ENCODE measurements at regions not wholly inside any gene's neighbourhood (a gene's known extent, or its start where the extent isn't known, plus 50 kb on each side); places are given as distances from the start of the nearest gene placed in this dataset.

DNA sequence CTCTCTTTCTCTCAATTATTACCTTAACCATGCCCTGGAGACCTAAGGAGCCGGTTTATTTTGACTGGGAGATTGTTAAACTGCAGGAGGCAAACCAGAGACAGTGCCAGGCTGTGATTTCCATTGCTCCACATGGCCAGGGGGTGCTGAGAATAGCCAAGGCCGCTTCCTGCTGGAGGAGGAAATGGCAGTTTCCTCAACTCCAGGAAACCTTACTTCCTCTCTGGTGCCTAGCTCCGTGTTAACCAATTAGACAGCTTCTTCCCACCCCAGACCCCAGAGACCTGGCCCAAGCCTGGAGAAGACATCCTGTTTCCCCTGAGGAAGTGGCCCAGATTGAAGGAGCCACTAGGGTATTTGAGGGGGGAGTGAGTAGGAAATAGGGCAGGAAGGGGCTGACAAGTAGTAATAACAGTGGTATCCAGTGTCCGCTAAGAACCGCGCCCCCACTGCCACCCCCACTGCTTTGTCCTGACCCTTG lies 161.2 kb downstream of the PLPP3 start:
- peak in 1 of 2 donors; percentile 40 for DNase-seq (ENCODE audit: low read depth in 2 of 2)

DNA sequence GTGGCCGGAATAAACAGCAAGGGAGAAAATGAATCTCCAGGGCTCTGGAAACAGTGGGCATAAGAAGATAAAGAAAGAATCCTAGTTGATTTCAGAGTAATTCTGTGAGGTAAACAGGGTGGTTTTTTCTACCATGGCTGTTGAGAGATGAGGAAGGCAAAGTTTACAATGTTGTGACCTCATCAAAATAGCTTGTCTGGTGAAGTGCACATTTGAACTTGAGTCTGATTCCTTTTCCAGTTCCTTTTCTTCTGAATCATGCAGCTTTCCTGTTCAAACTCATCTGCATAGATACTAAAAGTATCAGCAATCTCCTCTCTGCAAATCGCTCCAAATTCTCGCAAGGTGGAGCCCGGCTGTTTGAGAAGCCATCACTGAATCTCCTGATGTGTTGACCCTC lies 161.7 kb downstream of the PLPP3 start:
- peak; percentile 20 to 68 for DNase-seq (ENCODE audit: low read depth in 2 of 2)

DNA sequence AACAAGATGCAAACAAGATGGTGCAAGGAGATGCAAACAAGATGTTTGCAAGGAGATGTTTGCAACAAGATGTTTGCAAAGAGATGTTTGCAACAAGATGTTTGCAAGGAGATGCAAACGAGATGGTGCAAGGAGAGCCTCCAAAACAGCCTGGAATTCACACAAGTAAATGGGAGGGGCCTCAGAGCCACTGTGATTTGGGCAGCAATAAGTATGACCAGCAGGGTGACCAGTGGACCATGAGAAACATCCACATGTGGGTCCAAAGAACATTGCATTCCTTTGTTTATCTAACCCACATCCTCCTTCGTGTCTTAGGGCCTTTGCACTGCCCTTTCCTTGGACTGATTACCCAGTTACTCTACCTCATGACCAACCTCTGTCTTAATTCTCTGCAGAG lies 162.9 kb downstream of the PLPP3 start:
- DNase-seq (ENCODE audit: low read depth in 2 of 2): peak; percentile 36 to 63

DNA sequence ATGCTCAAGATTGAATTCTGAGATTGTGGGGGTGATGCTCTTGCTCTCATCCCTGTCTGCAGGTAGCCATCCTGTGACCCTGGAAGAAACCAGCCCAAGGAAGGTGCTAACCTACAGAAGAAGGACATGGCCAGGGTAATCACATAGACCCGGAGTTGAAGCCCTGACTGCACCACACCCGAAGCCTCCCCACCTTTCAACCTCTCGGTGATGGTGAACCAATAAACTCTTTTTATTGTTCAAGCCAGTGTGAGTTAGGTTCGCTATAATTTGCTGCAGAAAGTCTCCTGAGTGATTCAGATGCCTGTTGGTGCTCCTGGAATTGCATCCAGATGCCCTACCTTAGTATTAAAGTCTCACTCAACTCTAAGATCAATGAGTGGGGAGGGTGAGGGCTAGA lies 163.6 kb downstream of the PLPP3 start:
- DNase-seq (ENCODE audit: low read depth in 2 of 2): no peak

DNA sequence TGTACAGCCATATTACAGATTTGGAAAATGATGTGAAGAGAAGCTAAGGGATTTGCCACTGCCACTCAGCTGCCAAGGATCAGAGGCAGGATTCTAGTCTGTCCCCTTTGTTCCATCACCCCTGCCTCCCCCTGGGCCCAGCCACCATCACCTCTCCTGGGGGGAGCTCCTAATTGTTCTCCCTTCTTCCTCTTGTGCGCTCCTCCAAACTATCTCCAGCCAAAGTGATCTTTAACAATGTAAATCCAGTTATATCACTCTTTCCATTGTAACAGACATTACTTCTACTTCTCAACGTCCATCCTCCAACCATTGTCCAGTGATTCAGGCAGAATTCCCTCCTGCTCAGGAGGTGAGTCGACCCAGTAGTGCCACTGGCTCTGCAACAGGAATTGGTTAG lies 164.1 kb downstream of the PLPP3 start:
- no peak for DNase-seq (ENCODE audit: low read depth in 2 of 2)

DNA sequence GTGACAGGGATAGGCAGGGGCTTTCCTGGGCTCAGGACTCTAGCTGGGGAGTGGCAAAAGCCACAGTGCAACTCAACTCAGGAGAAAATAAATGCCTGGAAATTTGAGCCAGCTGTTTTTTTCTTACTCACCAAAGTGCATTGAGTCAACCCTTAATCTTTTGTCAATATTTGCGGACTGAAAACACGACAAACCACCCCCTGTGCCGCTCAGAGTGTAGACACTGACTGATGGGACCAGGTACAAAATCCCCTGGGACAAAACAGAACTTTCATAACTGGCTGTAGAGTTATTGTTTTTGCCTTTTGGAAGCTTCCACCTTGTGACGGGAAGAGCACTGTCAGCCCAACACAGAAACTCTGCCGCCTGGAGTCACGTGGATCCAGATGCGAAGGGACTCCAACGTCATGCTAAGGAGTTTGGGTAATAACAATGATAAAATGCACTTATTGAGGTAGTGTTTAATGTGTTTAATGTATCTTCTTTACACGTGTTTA lies 164.6 kb downstream of the PLPP3 start:
- peak in 1 of 2 donors; percentile 61 for DNase-seq (ENCODE audit: low read depth in 2 of 2)

DNA sequence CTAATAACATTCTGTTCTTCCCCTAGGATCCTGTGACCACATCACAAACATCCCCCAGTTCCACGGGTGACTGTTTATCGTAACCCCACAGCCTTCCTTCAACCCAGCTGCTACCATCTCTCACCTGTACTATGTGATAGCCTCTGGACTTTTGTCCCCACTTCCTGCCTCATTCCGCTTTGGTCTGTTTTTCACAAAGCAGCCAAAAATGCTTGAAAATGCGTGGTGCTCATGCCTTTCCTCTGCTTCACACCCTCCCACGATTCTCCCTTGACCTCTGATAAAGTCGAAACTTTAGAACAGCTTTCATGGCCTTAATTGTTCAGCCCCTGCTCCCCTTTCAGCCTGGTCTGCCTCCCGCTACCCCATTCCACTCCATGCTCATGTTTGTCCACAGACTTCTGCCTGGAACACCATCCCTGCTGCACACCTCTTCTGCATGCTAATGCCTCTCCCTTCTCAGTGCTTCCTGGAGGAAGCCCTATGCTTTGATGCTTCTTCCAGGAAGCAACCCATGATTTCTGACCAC lies 165.6 kb downstream of the PLPP3 start:
- DNase-seq (ENCODE audit: low read depth in 2 of 2): peak in 1 of 2 donors; percentile 59

DNA sequence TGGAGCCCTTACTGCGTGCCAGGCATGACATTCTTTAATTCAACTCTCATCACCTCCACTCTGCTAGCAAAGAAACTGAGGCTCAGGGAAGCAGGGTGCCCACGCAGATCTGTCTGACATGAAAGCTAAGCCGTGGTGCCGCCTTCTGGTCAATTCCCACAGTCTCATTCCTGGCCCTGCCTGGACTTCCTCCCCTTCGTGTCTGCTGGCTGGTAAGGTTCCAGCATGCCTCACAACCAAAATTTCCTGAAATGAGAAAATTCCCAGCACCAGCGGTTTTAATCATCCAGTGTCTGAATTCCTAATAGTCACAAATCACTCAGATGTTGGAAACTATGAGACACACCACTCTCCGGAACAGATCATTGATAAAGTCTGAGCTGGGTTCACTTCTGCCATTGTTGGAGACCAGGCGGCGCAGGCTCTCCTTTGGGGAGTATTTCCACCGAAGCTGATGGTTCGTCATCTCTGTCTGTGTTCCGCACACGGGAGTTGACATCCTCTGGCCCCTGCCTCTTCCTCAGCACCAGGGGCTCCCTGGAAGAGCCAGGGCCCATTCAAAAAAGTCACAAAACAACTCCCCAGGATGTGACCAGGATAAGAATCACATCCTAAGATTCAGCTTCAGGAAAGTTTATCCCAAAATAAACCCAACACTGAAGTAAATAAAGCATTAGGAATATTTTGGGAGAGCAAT lies 167.7 kb downstream of the PLPP3 start:
- DNase-seq (ENCODE audit: low read depth in 2 of 2): peak; percentile 89 to 95

DNA sequence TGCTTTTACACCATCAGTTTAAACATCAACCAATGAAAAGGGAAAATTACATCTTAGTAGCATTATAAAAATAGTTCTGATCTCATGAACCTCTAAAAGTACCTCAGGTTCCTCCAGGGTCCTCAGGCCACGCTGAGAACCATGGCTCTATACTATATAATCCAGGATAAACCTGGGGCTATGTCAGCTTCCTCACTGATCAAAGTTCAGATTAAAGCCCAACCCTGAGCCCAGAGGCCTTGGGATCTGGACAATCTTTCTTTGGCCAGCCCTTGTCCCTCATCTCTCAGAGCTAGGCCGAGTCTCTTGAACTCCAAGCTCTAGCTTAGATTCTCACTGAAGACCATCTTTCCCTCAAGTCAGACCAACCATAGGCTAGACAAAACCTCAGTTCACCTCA lies 168.3 kb downstream of the PLPP3 start:
- no peak for DNase-seq (ENCODE audit: low read depth in 2 of 2)

DNA sequence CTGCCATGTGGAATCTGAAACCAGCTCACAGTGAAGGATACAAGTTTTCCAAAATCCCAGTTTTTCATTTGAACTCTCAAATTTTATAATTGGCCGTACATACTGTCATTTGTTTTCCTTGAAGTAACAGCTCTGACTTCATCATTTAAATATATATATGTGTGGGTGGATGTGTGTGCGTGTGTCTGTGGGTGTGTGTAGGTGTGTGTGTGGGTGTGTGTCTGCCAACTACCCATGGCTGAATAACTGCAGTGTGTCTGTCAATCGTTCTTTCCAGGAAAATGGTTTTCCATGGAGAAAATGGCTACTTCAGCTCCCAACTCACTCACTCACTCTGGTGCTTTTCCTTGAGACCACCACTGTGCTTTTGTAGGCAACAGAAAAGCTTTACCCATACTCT lies 169.0 kb downstream of the PLPP3 start:
- DNase-seq (ENCODE audit: low read depth in 2 of 2): no peak

DNA sequence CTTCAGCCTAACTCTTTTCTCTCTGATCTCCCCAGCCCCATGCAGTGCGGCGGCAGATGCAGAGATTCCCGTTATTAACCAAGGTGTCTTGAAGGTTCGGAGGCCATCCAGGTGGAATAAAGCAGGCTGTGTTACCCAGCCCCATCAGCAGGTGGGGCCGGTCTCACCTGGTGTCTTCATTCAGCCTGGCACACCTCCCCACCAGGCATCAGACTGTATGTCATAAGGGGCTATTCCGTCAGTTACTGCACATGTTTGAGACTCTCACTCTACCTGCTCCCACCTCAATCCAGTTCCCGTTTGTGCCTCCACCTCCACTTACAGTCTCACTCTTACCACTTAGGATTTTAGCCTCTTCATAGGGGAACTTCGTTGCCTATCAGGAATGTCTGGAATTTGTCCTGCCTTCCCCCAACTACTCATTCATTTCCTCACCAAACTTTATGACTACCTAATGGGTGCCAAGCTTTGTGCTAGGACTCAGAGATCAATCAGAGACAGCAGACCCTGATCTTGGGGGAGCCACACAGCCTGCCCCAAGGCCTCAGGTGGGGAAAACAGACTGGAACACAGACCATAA lies 170.2 kb downstream of the PLPP3 start:
- no peak for DNase-seq (ENCODE audit: low read depth in 2 of 2)

DNA sequence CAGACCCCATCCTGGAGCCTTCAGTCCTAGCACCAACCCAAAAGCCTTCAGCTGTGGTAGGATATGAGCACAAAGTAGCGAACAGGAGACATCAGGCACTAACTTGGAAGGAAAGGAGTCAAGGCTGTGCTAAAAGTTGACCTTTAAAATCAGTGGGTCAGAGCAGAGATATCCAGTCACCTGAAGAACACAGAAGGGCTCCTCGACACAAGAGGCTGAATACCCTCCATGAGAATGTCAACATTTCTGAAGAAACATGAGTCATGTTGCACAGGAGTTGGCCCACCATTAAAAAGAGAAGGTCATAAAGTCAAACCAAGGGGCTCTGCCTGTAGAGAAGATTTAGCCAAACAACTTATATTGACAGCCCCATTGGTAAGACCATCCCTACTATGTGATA lies 172.5 kb downstream of the PLPP3 start:
- DNase-seq (ENCODE audit: low read depth in 2 of 2): no peak

DNA sequence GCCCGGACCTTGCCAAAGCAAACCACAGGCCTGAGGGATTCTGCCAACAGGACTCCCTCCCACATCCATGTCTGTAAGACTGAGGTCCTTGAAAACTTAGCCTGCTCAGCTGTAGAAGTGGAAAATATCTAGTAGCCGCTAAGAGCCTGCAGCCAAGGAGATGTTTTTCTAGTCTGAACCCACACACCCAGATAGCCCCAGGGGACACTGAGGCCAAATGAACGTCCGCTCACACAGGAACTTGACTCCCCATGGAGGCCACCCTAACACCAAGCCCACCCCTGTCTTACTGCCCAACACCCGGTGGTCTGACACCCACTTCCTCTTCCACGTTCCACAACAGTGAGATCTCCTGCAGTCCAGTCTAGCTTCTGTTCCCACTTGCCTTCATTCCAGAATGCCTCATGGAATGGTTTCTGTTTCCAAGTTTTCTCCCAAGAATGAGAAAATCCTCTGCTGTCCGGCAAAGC lies 174.8 kb downstream of the PLPP3 start:
- DNase-seq (ENCODE audit: low read depth in 2 of 2): no peak

DNA sequence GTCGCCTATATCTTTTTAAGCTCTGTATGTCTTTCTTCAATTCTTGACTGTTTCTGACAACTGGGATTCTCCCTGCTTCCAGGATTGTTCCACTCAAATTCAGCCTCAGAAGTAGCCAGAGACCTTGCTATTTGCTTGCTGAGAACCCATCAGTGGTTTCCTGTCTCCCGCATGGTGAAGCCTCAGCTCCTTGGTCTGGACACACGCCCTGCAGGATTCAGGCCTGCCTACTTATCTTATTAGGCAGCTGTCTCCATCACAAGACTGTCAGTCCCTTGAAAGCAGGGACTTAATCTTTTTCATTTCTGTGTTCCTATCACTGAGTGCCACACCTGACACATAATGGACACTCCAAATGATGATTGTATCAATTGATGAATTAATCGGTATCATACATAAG lies 175.3 kb downstream of the PLPP3 start:
- DNase-seq (ENCODE audit: low read depth in 2 of 2): no peak

DNA sequence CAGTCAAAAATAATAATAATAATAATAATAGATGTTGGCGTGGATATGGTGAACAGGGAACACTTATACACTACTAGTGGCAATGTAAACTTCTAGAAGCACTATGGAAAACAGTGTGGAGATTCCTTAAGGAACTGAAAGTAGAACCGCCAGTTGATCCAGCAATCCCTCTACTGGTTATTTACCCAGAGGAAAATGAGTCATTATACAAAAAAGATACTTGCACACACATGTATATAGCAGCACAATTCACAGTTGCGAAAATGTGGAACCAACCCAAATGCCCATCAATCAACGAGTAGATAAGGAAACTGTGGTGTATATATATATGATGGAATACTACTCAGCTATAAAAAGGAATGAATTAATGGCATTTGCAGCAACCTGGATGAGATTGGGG lies 176.0 kb downstream of the PLPP3 start:
- DNase-seq (ENCODE audit: low read depth in 2 of 2): peak in 1 of 2 donors; percentile 45

DNA sequence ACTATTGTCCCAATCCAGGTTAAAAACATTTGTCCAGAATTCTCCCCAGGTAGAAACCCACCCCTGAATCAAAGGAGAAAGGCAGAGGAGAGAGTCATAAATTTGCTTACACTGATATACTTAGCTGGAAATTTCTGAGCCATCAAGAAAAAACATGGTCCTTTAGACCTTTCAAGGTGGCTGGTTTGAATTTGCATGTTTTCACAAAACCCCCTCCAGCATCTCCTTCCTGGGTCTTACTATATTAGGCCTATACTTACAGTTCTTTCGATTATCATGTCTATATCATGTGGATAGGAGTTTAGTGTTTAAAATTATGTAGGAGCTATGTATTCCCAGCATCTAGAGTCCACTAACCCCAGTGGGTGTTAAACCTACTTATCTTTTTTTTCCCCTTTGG lies 178.2 kb downstream of the PLPP3 start:
- no peak for DNase-seq (ENCODE audit: low read depth in 2 of 2)

DNA sequence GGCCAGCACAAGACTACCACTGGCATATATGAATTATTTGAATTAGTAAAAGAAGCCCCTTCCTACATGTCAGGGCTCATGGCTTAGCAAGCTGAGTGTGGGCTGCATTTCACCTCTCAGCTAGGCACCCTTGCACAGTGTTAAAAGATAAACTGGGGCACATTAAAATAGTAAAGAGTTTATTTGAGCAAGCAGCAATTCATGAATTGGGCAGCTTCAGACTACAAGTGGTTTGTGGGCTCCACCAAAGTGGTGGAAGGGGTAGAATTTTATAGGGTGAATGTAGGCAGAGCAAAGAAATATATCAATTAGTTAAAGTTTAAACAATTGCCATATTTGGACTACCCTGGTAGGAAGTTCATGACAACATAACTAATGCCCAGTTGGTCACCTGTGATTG lies 178.8 kb downstream of the PLPP3 start:
- no peak for DNase-seq (ENCODE audit: low read depth in 2 of 2)

DNA sequence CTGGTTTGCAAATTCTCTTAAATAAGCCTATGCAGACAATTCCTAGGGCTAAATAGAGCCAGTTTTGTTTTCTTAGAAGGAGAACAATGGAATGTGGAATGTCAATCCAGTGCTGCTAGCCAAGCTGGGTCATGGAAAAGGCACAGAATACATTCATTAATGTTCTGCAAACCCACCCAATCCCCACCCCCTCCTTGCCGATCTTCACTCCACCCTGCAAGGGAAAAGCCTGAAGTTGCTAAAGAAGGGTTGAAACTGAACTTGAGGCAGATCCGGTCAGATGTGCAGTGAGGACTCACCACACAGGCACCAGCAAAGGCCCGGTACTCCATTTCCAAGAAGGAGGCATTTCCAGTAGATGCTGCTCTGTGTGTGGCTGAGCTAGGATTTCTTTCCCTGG lies 179.6 kb downstream of the PLPP3 start:
- DNase-seq (ENCODE audit: low read depth in 2 of 2): no peak

DNA sequence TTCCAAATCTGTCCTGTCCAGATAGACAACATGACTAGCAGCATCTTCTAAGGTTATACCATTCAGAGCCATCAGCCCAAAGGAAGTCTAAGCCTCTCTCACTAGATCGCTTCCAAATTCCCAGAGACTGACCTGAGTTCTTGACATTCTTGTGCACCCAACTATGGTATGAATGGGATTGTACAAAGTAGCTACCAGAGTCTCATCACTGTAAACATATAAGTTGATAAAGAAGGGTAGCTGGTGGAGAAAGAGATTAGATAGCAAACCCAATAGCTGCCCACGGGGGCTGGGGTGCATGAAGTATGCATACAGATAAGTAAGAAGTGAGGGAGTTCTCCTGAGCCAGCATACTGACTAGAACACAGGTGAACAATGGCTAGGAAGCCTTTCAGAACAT lies 180.0 kb downstream of the PLPP3 start:
- DNase-seq (ENCODE audit: low read depth in 2 of 2): no peak

DNA sequence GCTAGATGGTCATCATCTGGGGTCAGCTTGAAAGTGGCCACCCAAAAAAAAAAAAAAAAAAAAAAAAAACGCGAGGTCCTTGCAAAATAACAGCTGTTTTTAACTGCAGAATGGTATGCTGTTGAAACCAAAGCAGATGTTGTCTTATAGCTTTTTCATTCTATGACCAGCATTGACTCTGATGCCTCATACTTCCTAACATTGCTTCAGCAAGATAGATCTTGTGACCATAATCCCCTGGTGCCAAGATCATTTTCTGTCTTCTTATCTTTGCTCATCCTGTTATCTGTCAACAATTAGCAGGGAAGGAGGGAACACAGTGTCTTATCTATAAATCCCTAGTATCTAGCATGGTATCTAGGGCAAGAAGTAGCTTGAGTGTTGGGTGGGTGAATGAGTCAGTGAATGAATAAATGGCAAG lies 181.5 kb downstream of the PLPP3 start:
- no peak for DNase-seq (ENCODE audit: low read depth in 2 of 2)

DNA sequence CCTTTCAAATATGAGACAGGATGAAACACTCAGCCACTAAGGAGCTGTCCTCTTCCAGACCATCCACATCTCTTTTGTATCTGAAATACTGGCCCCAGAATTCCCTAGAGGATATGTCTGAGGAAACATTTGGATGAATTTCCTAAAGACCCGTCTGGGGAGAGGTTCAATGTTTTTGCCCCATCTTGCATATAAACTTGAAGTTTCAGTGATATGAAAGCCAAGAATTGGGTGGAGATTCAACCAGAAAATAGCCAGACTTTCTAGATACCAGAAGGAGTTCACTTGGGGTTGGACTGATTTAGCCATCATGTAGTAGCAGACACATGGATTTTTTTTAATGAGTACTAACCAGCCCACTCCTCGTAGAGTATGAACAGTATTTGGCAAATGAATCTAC lies 182.0 kb downstream of the PLPP3 start:
- DNase-seq (ENCODE audit: low read depth in 2 of 2): no peak

DNA sequence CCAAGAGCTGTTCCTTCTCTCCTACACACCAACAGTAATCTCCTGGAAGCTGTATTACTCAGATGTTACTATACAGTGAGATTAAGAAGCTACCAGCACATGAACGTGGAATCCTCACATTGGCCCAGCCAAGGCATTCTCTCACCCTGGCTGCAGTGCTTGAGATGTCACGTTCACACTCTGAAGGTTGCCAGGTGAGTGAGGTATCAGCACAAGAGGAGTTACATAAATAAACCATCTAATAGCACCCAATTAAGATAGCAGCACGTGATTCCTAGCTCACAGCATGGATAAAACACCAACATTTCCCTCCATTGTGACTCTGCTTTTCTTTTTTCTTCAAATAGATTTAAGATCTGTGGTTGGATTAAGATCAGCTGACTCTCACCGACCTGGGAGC lies 182.8 kb downstream of the PLPP3 start:
- DNase-seq (ENCODE audit: low read depth in 2 of 2): no peak

DNA sequence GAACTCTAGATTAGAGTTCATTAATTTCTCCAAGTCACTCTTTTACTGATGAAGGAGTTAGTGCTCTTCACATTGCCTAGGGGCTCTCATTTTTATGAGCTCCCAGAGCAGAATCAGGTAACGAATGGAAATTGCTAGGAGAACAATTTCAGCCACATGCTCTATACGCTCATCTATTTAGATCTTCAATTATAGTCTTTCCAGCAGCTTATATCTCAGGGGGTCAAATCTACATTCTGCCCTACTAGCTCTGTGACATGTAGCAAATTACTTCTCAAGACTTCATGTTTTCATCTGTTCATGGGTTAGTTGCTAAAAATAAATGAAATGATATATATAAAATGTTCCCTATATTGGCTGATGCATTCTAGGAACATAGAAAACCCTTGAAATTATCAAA lies 183.6 kb downstream of the PLPP3 start:
- no peak for DNase-seq (ENCODE audit: low read depth in 2 of 2)
